Psoas muscle (tissue), 7 donors: ENCODE measurements at regions not wholly inside any gene's neighbourhood (a gene's known extent, or its start where the extent isn't known, plus 50 kb on each side); places are given as distances from the start of the nearest gene placed in this dataset.

ENCODE experiments used
- ATAC-seq, 4 donors: fragments of 200-7000 bp; cut with Tn5 transposase; one replicate each; pipeline ENCODE4 v1.9.1; 2020; ENCODE audit warnings: moderate library complexity in 3 of 4, mild to moderate bottlenecking in 2 of 4
- DNase-seq, 2 donors: peaks; one replicate each; pipeline ENCODE4 v3.0.0-alpha.2; 2020
- H3K27ac ChIP-seq: fragments of 200-600 bp; one replicate; pipeline ENCODE4 v1.8.0; 2022
- H3K27me3 ChIP-seq, 3 donors: fragments of 200-600 bp in 1 of 3; one replicate each; pipeline versions ENCODE4 v1.6.1 to v1.8.0; 2013 to 2022; ENCODE audit warnings: low read length in 2 of 3, mild to moderate bottlenecking in 2 of 3, moderate library complexity in 1 of 3; ENCODE audit not compliant: insufficient read depth in 3 of 3
- H3K36me3 ChIP-seq, 2 donors: fragments of 200-600 bp in 1 of 2; one replicate each; pipeline versions ENCODE4 v1.6.1 to v1.8.0; 2013 to 2022; ENCODE audit warnings: low read depth in 1 of 2, mild to moderate bottlenecking in 1 of 2, moderate library complexity in 1 of 2; ENCODE audit not compliant: insufficient read depth in 1 of 2
- H3K4me1 ChIP-seq: fragments of 200-600 bp; one replicate; pipeline ENCODE4 v1.8.0; 2022
- H3K4me3 ChIP-seq: fragments of 200-600 bp; one replicate; pipeline ENCODE4 v1.8.0; 2022; ENCODE audit warnings: mild to moderate bottlenecking
- H3K9me3 ChIP-seq: fragments of 200-600 bp; one replicate; pipeline ENCODE4 v1.8.0; 2022
- CTCF ChIP-seq: fragments of 200-600 bp; IDR thresholded peaks from one replicate; pipeline ENCODE4 v1.8.0; 2022; ENCODE audit warnings: antibody characterized with exemption
- WGBS, 3 donors: extraction: QIAGEN DNeasy Blood & Tissue Kit; methylation state at CpG; one replicate each; pipeline versions ENCODE4 v1.1.6 to v1.1.7; 2013; 5-methylcytosine and 5-hydroxymethylcytosine counted together
- intact Hi-C, 2 donors: fragments of 100-400 bp; cut with DNase I; formaldehyde crosslinking; loops; one replicate each; pipeline versions ENCODE4 v1.11.0 to v1.14.2; 2022
- donor health status: healthy with polysubstance abuse.
- donor health status: DM: no; HTN: no; CAD: no; lungs with moderate emphysema.
- donor health status: Bipolar disorder and iron deficiency.
- donor health status: healthy.
- donor health status: DM: yes; HTN: yes; CAD: no.
- donor health status: DM: no; HTN: no; CAD: no.
- donor health status: DM: yes; HTN: yes; CAD: no.

- Histone ChIP-seq H3K9me3 (no peaks in the 10 kb centered on the region), H3K36me3 (no peaks in the 10 kb centered on the region), H3K4me1 (no peaks in the 10 kb centered on the region), H3K27me3 (no peaks in the 10 kb centered on the region), H3K4me3 (no peak overlapping the region), H3K27ac (no peak overlapping the region)
- ATAC-seq = no peak
- 92 to 94% (median 94%) methylated on average over 6 of the region's 6 CpGs for WGBS, 3 donors
- TF ChIP-seq CTCF = no peak
- DNase-seq = no peak
- intact Hi-C loops = no loop called here
Observed at GRCh38 chr4:59039046-59039445, 1928.9 kb upstream of the IGFBP7 start.

- no peaks in the 10 kb centered on the region for H3K36me3 ChIP-seq
- WGBS, 3 donors = 54 to 56% (median 56%) methylated on average over 5 of the region's 5 CpGs
- DNase-seq (no peak), ATAC-seq (no peak)
- TF ChIP-seq CTCF = no peak
- H3K27ac ChIP-seq = no peak overlapping the region
- intact Hi-C loops = no loop called here
- no peaks in the 10 kb centered on the region for H3K9me3 ChIP-seq
- no peaks in the 10 kb centered on the region for H3K27me3 ChIP-seq
- no peak overlapping the region for H3K4me3 ChIP-seq
- H3K4me1 ChIP-seq = no peaks in the 10 kb centered on the region
Observed at GRCh38 chr4:59044286-59044900, 1934.2 kb upstream of the IGFBP7 start.

- 69 to 79% (median 73%) methylated on average over 1 of the region's 1 CpG for WGBS, 3 donors
- intact Hi-C loops = no loop called here
- H3K27me3 ChIP-seq = no peaks in the 10 kb centered on the region
- no peak overlapping the region for H3K27ac ChIP-seq
- H3K36me3 ChIP-seq = no peaks in the 10 kb centered on the region
- no peak for DNase-seq
- no peak for ATAC-seq
- no peak overlapping the region for H3K4me3 ChIP-seq
- no peak for TF ChIP-seq CTCF
- H3K9me3 ChIP-seq = no peaks in the 10 kb centered on the region
- no peaks in the 10 kb centered on the region for H3K4me1 ChIP-seq
Observed at GRCh38 chr4:59054086-59054485, 1943.9 kb upstream of the IGFBP7 start.

- DNase-seq (no peak), ATAC-seq (no peak)
- Histone ChIP-seq H3K27ac (no peak overlapping the region), H3K36me3 (no peaks in the 10 kb centered on the region), H3K4me1 (no peaks in the 10 kb centered on the region), H3K27me3 (no peaks in the 10 kb centered on the region), H3K9me3 (no peaks in the 10 kb centered on the region), H3K4me3 (no peak overlapping the region)
- TF ChIP-seq CTCF = no peak
- WGBS, 3 donors = 88 to 90% (median 89%) methylated on average over 2 of the region's 2 CpGs
- intact Hi-C loops = no loop called here
Observed at GRCh38 chr4:59057804-59058203, 1947.6 kb upstream of the IGFBP7 start.

- no peak for ATAC-seq
- Histone ChIP-seq H3K27me3 (no peaks in the 10 kb centered on the region), H3K4me3 (no peak overlapping the region), H3K4me1 (no peaks in the 10 kb centered on the region), H3K9me3 (no peaks in the 10 kb centered on the region), H3K27ac (no peak overlapping the region), H3K36me3 (no peaks in the 10 kb centered on the region)
- WGBS, 3 donors = 36 to 45% (median 41%) methylated on average over 2 of the region's 2 CpGs
- intact Hi-C loops = no loop called here
- DNase-seq = no peak
- TF ChIP-seq CTCF = no peak
Observed at GRCh38 chr4:59058543-59058942, 1948.4 kb upstream of the IGFBP7 start.
